ENCODE measurements at regions not wholly inside any gene's neighbourhood (a gene's known extent, or its start where the extent isn't known, plus 50 kb on each side); places are given as distances from the start of the nearest gene placed in this dataset.

GRCh38 chr10:131653140-131653539 lies 247.7 kb upstream of the PPP2R2D start:
- no peak for DNase-seq

GRCh38 chr10:131653554-131654470 lies 247.0 kb upstream of the PPP2R2D start:
- no peak for DNase-seq

DNA sequence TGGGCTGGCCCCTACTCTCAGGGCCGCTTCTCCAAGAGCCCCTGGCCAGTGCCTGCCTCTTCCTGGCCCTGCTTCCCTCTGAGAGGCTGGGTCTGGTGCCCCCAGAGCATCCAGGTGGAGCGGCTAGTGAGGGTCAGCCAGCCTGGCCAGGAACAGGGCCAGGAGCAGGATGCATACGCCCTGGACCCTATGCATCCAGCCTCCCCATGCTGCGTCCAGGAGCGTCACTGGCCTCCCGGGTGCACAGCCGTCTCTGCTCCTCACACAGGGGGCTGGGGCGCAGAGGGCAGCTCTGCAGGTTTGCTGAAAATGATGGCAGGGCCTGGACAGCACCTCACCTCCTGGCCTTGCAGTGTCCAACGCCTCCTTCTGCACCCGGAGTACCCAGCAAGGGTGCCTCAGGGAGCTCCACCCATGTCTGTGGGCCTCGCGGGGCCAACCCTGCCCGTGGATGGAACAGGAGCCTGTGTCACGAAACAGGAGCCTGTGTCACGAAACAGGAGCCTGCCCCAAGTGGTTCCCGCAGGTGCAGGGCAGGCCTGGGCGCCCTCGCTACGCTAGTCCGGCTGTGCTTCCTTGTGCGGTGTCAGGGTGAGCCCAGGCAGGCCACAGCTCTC lies 246.2 kb upstream of the PPP2R2D start:
- DNase-seq, result no peak

GRCh38 chr10:131655101-131655849 lies 245.5 kb upstream of the PPP2R2D start:
- DNase-seq, result no peak

GRCh38 chr10:131656009-131656408 lies 244.8 kb upstream of the PPP2R2D start:
- DNase-seq, result no peak

DNA sequence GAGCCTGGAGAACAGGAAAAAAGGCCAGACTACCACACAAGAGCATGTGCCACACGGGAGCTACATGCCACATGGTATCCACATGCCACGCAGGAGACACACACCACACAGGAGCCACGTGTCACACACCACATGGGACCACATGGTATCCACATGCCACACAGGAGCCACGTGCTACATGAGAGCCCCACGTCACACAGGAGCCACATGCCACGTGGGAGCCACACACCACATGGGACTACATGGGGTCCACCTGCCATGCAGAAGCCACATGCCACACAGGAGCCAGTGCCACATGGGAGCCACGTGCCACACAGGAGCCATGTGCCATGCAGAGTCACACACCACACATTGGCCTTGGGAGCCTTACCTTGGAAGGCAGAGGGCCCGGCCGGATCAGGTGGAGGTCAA lies 244.4 kb upstream of the PPP2R2D start:
- DNase-seq, result no peak

DNA sequence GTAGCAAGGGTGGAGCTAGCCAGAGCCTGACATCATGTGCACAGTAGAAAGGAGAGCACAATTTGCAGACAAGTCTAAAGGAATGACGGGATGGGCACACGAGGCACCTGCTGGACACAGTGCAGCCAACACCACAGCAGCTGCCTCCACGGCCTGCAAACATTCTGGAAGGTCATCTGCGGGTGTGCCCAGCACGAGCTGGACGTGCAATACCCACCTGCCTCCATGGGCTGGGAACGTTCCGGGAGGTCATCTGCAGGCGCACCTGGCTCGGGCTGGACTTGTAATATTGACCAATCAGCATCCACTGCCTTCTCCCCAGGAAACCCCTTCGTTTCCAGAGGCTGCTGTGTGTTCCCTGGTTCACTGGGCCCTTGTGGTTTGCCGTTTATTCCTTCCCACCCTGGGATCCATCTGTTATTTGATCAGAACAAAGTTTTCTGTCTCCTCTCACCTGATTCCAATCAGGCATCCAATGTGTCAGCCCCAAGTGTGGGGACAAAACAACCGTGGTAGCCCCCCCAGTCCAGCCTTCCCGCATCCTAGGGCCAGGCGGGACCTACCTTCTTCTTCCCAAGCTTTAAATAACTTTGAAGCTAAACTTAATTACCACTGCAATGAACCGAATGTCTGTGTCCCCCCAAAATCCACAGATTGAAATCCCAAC lies 243.4 kb upstream of the PPP2R2D start:
- no peak for DNase-seq

DNA sequence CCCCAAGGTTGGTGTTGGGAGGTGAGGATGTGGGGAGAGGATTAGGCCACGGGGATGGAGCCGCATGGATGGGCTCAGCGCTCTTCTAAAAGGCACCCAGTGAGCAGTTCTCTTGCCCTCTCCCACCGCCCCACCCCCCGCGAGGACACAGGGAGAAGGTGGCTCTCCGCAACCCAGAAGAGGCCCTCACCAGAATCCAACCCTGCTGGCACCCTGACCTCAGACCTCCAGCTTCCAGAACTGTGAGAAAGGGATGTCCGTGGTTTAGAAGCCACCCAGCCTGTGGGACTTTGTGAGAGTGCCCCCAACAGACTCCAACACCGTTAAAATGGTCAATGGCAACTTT lies 242.8 kb upstream of the PPP2R2D start:
- no peak for DNase-seq

- DNase-seq, result no peak
These were observed 242.2 kb upstream of the PPP2R2D start for GRCh38 chr10:131658476-131659110.

DNA sequence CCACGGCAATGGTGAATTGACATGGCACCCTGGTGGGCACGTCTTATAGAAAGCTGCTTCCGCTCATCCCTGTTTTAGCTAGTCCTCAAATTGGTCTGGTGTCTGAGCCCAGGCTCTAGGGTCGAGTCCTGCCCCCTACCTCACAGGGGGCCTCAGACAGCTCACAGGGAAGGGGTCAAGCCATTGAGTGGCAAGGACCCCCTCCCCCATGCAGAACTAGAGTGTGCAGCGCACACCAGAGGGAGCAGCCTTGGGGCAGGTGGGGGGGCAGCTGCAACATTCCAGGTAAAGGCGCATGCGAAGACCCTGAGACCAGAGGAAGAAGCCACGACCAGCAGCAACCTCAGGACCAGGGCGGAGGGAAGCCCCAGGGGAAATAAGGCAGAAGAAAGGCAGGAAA lies 240.4 kb upstream of the PPP2R2D start:
- no peak for DNase-seq

GRCh38 chr10:131662851-131663250 lies 238.0 kb upstream of the PPP2R2D start:
- no peak for DNase-seq

- no peak for DNase-seq
These were observed 237.5 kb upstream of the PPP2R2D start for GRCh38 chr10:131663351-131663750.

DNA sequence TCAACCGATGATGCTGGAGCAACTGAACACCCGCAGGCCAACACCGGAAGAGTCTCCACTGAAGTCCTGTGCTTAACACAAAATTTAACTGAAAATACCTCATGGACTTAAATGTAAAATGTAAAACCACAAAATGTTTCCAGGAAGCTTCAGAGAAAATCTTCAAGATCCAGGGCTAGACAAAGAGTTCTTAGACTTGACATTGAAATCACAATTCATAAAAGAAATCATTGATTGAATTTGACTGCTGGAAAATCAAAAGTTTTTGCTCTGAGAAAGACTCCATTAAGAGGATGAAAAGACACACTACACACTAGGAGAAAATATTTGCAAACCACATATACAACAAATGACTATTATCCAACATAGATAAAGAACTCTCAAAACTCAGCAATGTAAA lies 234.7 kb upstream of the PPP2R2D start:
- DNase-seq, result no peak

- DNase-seq, result no peak
These were observed 233.8 kb upstream of the PPP2R2D start for GRCh38 chr10:131667047-131667446.

DNA sequence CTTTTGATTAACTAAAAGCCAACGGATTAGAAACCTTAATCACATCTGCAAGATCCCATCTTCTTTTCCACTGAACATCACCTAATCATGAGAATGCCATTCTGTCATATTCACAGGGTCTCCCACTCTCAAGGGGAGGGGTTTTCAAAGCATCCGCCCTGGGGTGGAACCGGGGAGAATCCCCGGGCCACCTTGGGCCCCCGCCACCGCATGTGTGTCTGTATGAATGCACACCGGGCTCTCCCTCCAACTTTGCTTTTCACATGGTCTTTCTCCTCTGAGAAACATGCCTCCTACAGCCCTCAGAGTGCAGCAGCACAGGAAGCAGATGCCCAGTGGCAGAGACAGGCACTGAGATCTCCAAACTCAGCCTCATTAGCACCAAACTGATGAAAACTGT lies 233.2 kb upstream of the PPP2R2D start:
- DNase-seq, result no peak

- no peak for DNase-seq
These were observed 231.9 kb upstream of the PPP2R2D start for GRCh38 chr10:131668903-131669302.

DNA sequence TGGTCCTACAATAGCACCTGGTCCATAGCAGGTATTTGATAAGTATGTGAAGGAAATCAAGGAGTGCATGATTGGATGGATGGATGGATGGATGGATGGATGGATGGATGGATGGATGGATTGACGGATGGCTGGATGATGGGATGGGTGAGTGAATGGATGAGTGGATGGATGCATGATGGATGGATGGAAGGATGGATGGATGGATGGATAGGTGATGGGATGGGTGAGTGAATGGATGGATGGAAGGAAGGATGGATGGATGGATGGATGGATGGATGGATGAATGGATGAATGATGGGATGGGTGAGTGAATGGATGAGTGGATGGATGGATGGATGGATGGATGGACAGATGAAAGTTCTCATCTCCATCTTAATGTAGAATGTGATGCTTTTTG lies 231.0 kb upstream of the PPP2R2D start:
- no peak for DNase-seq

GRCh38 chr10:131670341-131670740 lies 230.5 kb upstream of the PPP2R2D start:
- no peak for DNase-seq

- no peak for DNase-seq
These were observed 227.4 kb upstream of the PPP2R2D start for GRCh38 chr10:131673396-131673795.

GRCh38 chr10:131674130-131674529 lies 226.7 kb upstream of the PPP2R2D start:
- DNase-seq, result no peak

DNA sequence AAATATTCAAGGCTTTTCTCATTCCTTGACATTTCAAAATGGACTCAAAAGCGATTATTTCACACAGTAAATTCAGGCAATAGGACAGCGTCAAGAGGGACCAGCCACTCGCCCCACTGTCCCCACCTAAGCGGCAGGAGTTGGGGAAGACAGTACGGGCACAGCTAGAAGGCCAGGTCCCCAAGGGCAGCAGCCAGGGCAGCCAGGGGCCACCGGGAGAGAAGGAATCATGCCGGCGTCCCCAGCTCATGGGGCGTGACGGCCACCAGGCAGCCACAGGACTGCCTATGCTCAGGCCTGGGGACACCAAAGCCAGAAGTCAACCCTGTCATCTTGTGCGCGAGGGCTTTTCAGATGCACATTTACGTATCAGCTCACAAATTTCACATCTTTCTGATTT lies 225.7 kb upstream of the PPP2R2D start:
- no peak for DNase-seq

DNA sequence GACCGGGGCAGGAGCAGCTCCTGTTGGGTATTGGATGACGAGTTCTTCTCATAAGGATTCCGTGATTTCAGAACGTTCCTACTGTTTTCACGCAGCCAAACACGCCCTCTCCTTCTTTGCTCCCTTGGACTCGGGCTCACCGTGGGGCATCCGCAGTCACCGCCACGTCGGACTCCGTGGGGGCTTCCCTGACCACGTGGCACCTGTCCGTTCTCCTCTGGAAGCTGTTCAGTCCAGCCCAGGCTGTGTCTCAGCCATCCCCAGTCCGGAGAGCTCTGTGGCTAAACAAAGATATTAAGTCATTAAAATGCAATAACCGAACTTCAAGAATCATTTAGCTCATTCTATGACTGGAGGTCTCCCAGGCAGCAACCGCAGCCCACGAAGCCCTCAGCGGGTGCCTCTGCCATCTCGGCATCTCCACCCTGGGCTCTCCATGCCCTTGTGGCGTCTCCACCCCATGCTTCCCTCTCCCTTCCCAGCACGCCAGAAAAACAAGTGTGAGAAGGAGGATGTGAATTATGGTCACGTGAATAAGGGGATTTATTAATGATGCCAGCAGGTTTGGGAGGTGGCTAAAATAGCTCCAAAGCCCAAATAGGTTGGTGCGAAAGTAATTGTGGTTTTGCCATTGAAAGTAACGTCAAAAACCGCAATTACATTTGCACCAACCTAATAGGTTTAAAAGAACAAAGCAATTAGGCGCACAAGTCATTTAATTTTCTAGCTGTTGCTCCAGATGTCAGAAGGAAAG lies 224.6 kb upstream of the PPP2R2D start:
- DNase-seq, result no peak
